Activated B cell treated with CpG ODN at 0.5 μM for 24 hours (primary cell): ENCODE measurements at regions not wholly inside any gene's neighbourhood (a gene's known extent, or its start where the extent isn't known, plus 50 kb on each side); places are given as distances from the start of the nearest gene placed in this dataset.

Experiments used
- ATAC-seq: fragments of 200-7000 bp; cut with Tn5 transposase; one replicate; pipeline ENCODE4 v1.10.0; 2021; ENCODE audit warnings: low read depth, mild to moderate bottlenecking, moderate library complexity
- CTCF ChIA-PET: fragments of 350-600 bp; sonication (Branson Sonifier 250); formaldehyde crosslinking; loops from one replicate; lab custom pipeline; 2021; ENCODE audit warnings: antibody characterized with exemption; lab: Charles Lee
- POLR2A ChIA-PET: fragments of 350-600 bp; sonication (Branson Sonifier 250); formaldehyde crosslinking; loops from one replicate; lab custom pipeline; 2021; ENCODE audit warnings: antibody characterized with exemption; lab: Charles Lee
- DNase-seq: peaks from one replicate; pipeline ENCODE4 v3.0.0; 2022
- H3K27ac Mint-ChIP-seq: one replicate; pipeline ENCODE4 v1.8.0; 2020; ENCODE audit warnings: mixed read lengths
- H3K27me3 Mint-ChIP-seq: one replicate; pipeline ENCODE4 v1.8.0; 2021; ENCODE audit warnings: mixed read lengths
- H3K36me3 Mint-ChIP-seq: one replicate; pipeline ENCODE4 v1.8.0; 2021; ENCODE audit warnings: low read depth, mixed read lengths
- H3K4me1 Mint-ChIP-seq: one replicate; pipeline ENCODE4 v1.8.0; 2021; ENCODE audit warnings: mixed read lengths
- H3K4me3 Mint-ChIP-seq: one replicate; pipeline ENCODE4 v1.8.0; 2020; ENCODE audit warnings: mild to moderate bottlenecking, mixed read lengths
- H3K9me3 Mint-ChIP-seq: one replicate; pipeline ENCODE4 v1.8.0; 2020; ENCODE audit warnings: mixed read lengths
- CTCF ChIP-seq: fragments of 200-600 bp; IDR thresholded peaks from one replicate; pipeline ENCODE4 v1.8.0; 2022; ENCODE audit warnings: antibody characterized with exemption, mild to moderate bottlenecking
- intact Hi-C: fragments of 100-400 bp; cut with micrococcal nuclease; formaldehyde crosslinking; loops from one replicate; pipeline ENCODE4 v1.15.1; 2024

DNA sequence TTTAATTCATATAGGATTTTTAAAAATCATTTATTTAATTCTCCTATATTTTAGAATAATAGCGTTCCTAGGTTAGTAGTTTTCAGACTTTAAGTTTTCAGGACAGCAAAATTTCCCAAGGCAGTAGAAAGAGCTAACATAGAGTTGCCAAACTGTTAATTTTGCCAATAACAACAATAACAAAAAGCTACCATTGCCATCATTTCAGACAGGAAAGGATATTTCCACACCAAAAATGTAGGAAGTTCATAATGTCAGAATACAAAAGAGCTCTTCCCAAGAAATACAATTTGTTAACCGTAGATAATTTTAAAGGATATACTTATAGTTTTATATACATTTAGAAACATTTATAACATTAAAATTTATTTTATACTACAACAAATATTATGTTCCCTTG is 81.4 kb upstream of the EEA1 start:
- ChIA-PET POLR2A (interaction anchor here (0.6 kb wide), 1 partner anchor 1410 kb away, joined by 3 read pairs; no protein-coding TSS in a partner anchor), CTCF (interaction anchor here (2.1 kb wide), 1 partner anchor 23 kb away, joined by 8 read pairs; no protein-coding TSS in a partner anchor)
- H3K36me3 Mint-ChIP-seq, result peaks cover 2% of the 10 kb centered on the region
- DNase-seq (no peak), ATAC-seq (no peak)
- H3K4me3 Mint-ChIP-seq, result no peak overlapping the region
- no peak overlapping the region for H3K27ac Mint-ChIP-seq
- no peaks in the 10 kb centered on the region for H3K27me3 Mint-ChIP-seq
- H3K9me3 Mint-ChIP-seq, result no peaks in the 10 kb centered on the region
- peaks cover 7% of the 10 kb centered on the region for H3K4me1 Mint-ChIP-seq
- TF ChIP-seq CTCF, result no peak
- intact Hi-C loops, result no loop called here

DNA sequence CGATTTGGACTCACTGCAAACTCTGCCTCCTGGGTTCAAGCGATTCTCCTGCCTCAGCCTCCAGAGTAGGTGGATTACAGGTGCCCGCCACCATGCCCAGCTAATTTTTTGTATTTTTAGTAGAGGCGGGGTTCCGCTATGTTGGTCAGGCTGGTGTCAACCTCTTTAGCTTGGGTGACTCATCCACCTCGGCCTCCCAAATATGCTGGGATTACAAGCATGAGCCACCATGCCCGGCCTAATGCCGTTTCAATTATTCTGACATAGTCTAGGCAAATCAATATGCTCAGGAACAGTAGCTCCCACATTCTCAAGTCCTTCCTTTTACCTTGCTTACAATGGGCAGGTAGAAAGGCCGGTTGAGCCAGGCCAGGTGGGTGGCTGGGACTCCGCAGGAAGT is 82.0 kb upstream of the EEA1 start:
- ChIA-PET CTCF (no interaction called here), POLR2A (interaction anchor here (0.6 kb wide), 1 partner anchor 1410 kb away, joined by 3 read pairs; no protein-coding TSS in a partner anchor)
- intact Hi-C loops, result no loop called here
- peaks cover 7% of the 10 kb centered on the region for H3K4me1 Mint-ChIP-seq
- no peaks in the 10 kb centered on the region for H3K9me3 Mint-ChIP-seq
- ATAC-seq (no peak), DNase-seq (no peak)
- no peak overlapping the region for H3K4me3 Mint-ChIP-seq
- no peaks in the 10 kb centered on the region for H3K27me3 Mint-ChIP-seq
- TF ChIP-seq CTCF, result no peak
- H3K36me3 Mint-ChIP-seq, result peaks cover 5% of the 10 kb centered on the region
- H3K27ac Mint-ChIP-seq, result no peak overlapping the region

DNA sequence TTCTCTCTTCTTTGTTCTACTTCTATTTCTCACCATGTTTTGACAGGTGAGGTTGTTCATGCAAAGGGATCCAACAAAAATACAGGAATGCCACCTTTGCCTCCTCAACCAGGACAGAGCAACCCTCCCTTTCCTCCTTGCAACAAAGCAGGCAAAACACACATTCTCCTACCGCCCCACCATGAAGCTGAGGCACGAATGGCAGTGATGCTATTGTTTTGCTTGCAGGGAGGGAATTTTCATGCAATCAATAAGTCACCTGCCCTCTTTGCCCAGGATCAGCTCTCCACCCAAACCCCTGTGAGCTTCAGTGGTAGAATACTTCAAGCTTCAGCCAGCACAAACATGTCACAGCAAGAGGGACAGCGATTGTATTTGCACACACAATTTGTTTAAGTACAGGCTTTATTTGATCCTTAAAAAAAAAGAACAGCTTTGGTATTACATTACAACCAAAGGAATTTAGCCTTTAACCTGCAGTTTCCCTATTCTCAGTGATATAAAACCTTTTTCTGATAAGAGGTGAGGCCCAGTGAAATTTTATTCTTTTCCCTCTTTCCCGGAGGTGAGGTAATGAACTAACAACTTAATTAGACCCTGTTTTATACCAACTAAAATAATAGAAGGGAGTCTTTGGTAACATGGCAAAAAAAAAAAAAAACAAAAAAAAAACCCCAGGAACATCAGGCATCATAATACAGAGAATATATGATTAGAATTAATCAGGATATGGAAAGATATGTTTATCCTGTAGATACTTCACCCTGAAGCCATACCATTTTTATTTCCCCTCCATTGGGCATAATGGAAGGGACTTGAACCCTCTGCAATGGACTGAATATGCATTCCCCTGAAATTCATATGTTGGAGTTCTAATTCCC is 87.0 kb upstream of the EEA1 start:
- Mint-ChIP-seq H3K9me3 (no peaks in the 10 kb centered on the region), H3K36me3 (peaks cover 4% of the 10 kb centered on the region), H3K27me3 (no peaks in the 10 kb centered on the region), H3K4me1 (no peaks in the 10 kb centered on the region), H3K4me3 (no peak overlapping the region), H3K27ac (no peak overlapping the region)
- no peak for TF ChIP-seq CTCF
- DNase-seq (no peak), ATAC-seq (no peak)
- ChIA-PET CTCF (interaction anchor here (1.3 kb wide), 1 partner anchor 28 kb away, joined by 4 read pairs; no protein-coding TSS in a partner anchor), POLR2A (interaction anchor here (0.7 kb wide), 1 partner anchor 123 kb away, joined by 5 read pairs; no protein-coding TSS in a partner anchor)
- intact Hi-C loops, result no loop called here

- CTCF ChIA-PET, result no interaction called here
- intact Hi-C loops, result no loop called here
- Mint-ChIP-seq H3K36me3 (peaks cover 4% of the 10 kb centered on the region), H3K4me1 (no peaks in the 10 kb centered on the region), H3K27me3 (no peaks in the 10 kb centered on the region), H3K4me3 (no peak overlapping the region), H3K27ac (no peak overlapping the region), H3K9me3 (no peaks in the 10 kb centered on the region)
- no peak for DNase-seq
- POLR2A ChIA-PET, result interaction anchor here (0.7 kb wide), 1 partner anchor 122 kb away, joined by 5 read pairs; no protein-coding TSS in a partner anchor
- no peak for ATAC-seq
- no peak for TF ChIP-seq CTCF
These were observed 87.8 kb upstream of the EEA1 start for GRCh38 chr12:93016752-93017350.

- no peak overlapping the region for H3K4me3 Mint-ChIP-seq
- DNase-seq (no peak), ATAC-seq (no peak)
- no peak for TF ChIP-seq CTCF
- POLR2A ChIA-PET, result no interaction called here
- H3K4me1 Mint-ChIP-seq, result no peaks in the 10 kb centered on the region
- no peaks in the 10 kb centered on the region for H3K9me3 Mint-ChIP-seq
- H3K27me3 Mint-ChIP-seq, result no peaks in the 10 kb centered on the region
- intact Hi-C loops, result no loop called here
- no peak overlapping the region for H3K27ac Mint-ChIP-seq
- CTCF ChIA-PET, result no interaction called here
- H3K36me3 Mint-ChIP-seq, result peaks cover 4% of the 10 kb centered on the region
These were observed 89.5 kb upstream of the EEA1 start for GRCh38 chr12:93018610-93019009.
